HepG2 (cell line): ENCODE measurements at regions not wholly inside any gene's neighbourhood (a gene's known extent, or its start where the extent isn't known, plus 50 kb on each side); places are given as distances from the start of the nearest gene placed in this dataset.

Experiments
- ATAC-seq: fragments of 200-7000 bp; cut with Tn5 transposase; 3 replicates; pipeline ENCODE4 v1.9.1; 2020; ENCODE audit warnings: mild to moderate bottlenecking, moderate library complexity
- BruUV-seq: library from RNA; stranded (reverse); fragments of 400-500 nt; replicated peaks from 2 replicates; lab custom pipeline; 2021; lab: Mats Ljungman, UMichigan
- CTCF ChIA-PET: fragments of 300-600 bp; formaldehyde crosslinking; extraction: SDS; loops from one replicate; lab custom pipeline; 2021; ENCODE audit warnings: low total read pairs, inconsistent platforms, low intra/inter-chr PET ratio; lab: Yijun Ruan, JAX
- POLR2A ChIA-PET: fragments of 350-600 bp; sonication (Branson Sonifier 250); formaldehyde crosslinking; loops from one replicate; lab custom pipeline; 2020; ENCODE audit warnings: antibody characterized with exemption, inconsistent platforms; lab: Yijun Ruan, JAX
- DNase-seq: peaks from one replicate; pipeline ENCODE4 v3.0.0-alpha.2; 2015; ENCODE audit warnings: low spot score
- FAIRE-seq: peaks from 3 replicates; lab custom pipeline; 2011; peaks lifted over from hg19 to GRCh38; lab: Jason Lieb, UNC
- H2AFZ ChIP-seq: one replicate; pipeline ENCODE4 v1.6.1; 2011; ENCODE audit warnings: low read length, inconsistent platforms
- H3K27ac ChIP-seq: fragments of 300-600 bp; 3 replicates; pipeline ENCODE4 v1.8.0; 2011; ENCODE audit warnings: mixed run types, mild to moderate bottlenecking, mixed read lengths, low read length, inconsistent platforms; ENCODE audit not compliant: insufficient read depth; ENCODE audit errors: extremely low read length
- H3K27me3 ChIP-seq, 2 experiments: fragments of 200-600 bp in 1 of 2; 2 replicates in 1 of 2; 3 replicates in 1 of 2; pipeline versions ENCODE4 v1.6.0 to v1.8.0; 2011; ENCODE audit warnings: low read length in 2 of 2, mild to moderate bottlenecking in 2 of 2, moderate library complexity in 2 of 2, inconsistent platforms in 1 of 2; ENCODE audit not compliant: insufficient read depth in 2 of 2, control insufficient read depth in 1 of 2
- H3K36me3 ChIP-seq, 2 experiments: fragments of 200-600 bp in 1 of 2; replicated peaks in 1 of 2; 2 replicates in 1 of 2; 3 replicates in 1 of 2; pipeline versions ENCODE4 v1.5.1 to v1.8.0; 2011; ENCODE audit warnings: low read length in 2 of 2, inconsistent platforms in 1 of 2; ENCODE audit not compliant: insufficient read depth in 2 of 2, control insufficient read depth in 1 of 2
- H3K4me1 ChIP-seq: 2 replicates; pipeline ENCODE4 v1.5.1; 2012; ENCODE audit warnings: low read length, inconsistent platforms; ENCODE audit not compliant: insufficient read depth
- H3K4me2 ChIP-seq: 2 replicates; pipeline ENCODE4 v1.6.0; 2011; ENCODE audit warnings: low read depth, low read length, inconsistent platforms
- H3K4me3 ChIP-seq, 3 experiments: fragments of 200-600 bp in 1 of 3; sonication (generic), shearing (Covaris generic) in 1 of 3; replicated peaks in 1 of 3; 2 replicates each; pipeline ENCODE4 v1.5.1; 2011 to 2016; ENCODE audit warnings: low read length in 3 of 3, inconsistent platforms in 2 of 3, low read depth in 2 of 3, mild to moderate bottlenecking in 2 of 3, control low read depth in 1 of 3, mixed read lengths in 1 of 3; ENCODE audit not compliant: insufficient read depth in 1 of 3
- H3K79me2 ChIP-seq: one replicate; pipeline ENCODE4 v1.6.1; 2011; ENCODE audit warnings: low read length, inconsistent platforms; ENCODE audit not compliant: insufficient read depth
- H3K9ac ChIP-seq: 2 replicates; pipeline ENCODE4 v1.6.0; 2011; ENCODE audit warnings: mild to moderate bottlenecking, low read depth, low read length, inconsistent platforms; ENCODE audit not compliant: insufficient read depth
- H3K9me3 ChIP-seq: 2 replicates; pipeline ENCODE4 v1.5.1; 2012; ENCODE audit warnings: mild to moderate bottlenecking, low read length
- H4K20me1 ChIP-seq: 2 replicates; pipeline ENCODE4 v1.6.0; 2011; ENCODE audit warnings: inconsistent platforms, mild to moderate bottlenecking, low read length, moderate library complexity; ENCODE audit not compliant: insufficient read depth
- CENPX ChIP-seq: sonication (generic); formaldehyde crosslinking; IDR thresholded peaks from 2 replicates; pipeline ENCODE4 v1.9.0; 2021; ENCODE audit warnings: mild to moderate bottlenecking, missing genetic modification reagents, moderate library complexity
- FOXM1 ChIP-seq: sonication (generic); formaldehyde crosslinking; IDR thresholded peaks from 2 replicates; pipeline ENCODE4 v1.5.0; 2020; ENCODE audit warnings: missing genetic modification reagents
- HOXA7 ChIP-seq: sonication (generic); formaldehyde crosslinking; IDR thresholded peaks from 2 replicates; pipeline ENCODE4 v1.8.1; 2022; ENCODE audit warnings: mild to moderate bottlenecking, missing genetic modification reagents, moderate library complexity
- MTF1 ChIP-seq: sonication (generic); formaldehyde crosslinking; IDR thresholded peaks from 2 replicates; pipeline ENCODE4 v1.5.0; 2020; ENCODE audit warnings: missing genetic modification reagents
- NCOA5 ChIP-seq: sonication (generic); formaldehyde crosslinking; IDR thresholded peaks from 2 replicates; pipeline ENCODE4 v1.4.0; 2020; ENCODE audit warnings: missing genetic modification reagents
- NFIB ChIP-seq: sonication (generic); formaldehyde crosslinking; IDR thresholded peaks from 2 replicates; pipeline ENCODE4 v1.9.0; 2021; ENCODE audit warnings: missing genetic modification reagents, mild to moderate bottlenecking, borderline replicate concordance
- PRMT3 ChIP-seq: sonication (generic); formaldehyde crosslinking; IDR thresholded peaks from 2 replicates; pipeline ENCODE4 v1.8.1; 2022; ENCODE audit warnings: low read depth, mild to moderate bottlenecking, moderate library complexity, missing genetic modification reagents, borderline replicate concordance
- TAF1 ChIP-seq: sonication (generic); formaldehyde crosslinking; IDR thresholded peaks from 2 replicates; pipeline ENCODE4 v1.4.0; 2020; ENCODE audit warnings: missing genetic modification reagents
- THAP8 ChIP-seq: sonication (generic); formaldehyde crosslinking; IDR thresholded peaks from 2 replicates; pipeline ENCODE4 v1.5.1; 2020; ENCODE audit warnings: missing genetic modification reagents, mild to moderate bottlenecking, borderline replicate concordance
- ZBTB46 ChIP-seq: sonication (generic); formaldehyde crosslinking; IDR thresholded peaks from 2 replicates; pipeline ENCODE4 v1.4.0; 2020; ENCODE audit warnings: mild to moderate bottlenecking, missing genetic modification reagents, borderline replicate concordance
- ZBTB8A ChIP-seq: sonication (generic); formaldehyde crosslinking; IDR thresholded peaks from 2 replicates; pipeline ENCODE4 v1.4.0; 2020; ENCODE audit warnings: mild to moderate bottlenecking, low read depth, missing genetic modification reagents, borderline replicate concordance
- ZNF639 ChIP-seq: conservative IDR thresholded peaks from 2 replicates; pipeline ENCODE4 v1.6.1; 2018; ENCODE audit warnings: missing genetic modification reagents
- ZNF879 ChIP-seq: sonication (generic); formaldehyde crosslinking; IDR thresholded peaks from 2 replicates; pipeline ENCODE4 v1.8.1; 2023; ENCODE audit warnings: missing genetic modification reagents
- WGBS: methylation state at CpG from one replicate; pipeline ENCODE4 v1.1.6; 2017; ENCODE audit warnings: low lambda C conversion rate; 5-methylcytosine and 5-hydroxymethylcytosine counted together
- in situ Hi-C: cut with HindIII; loops from 2 replicates; pipeline ENCODE4 v1.10.0; 2017; ENCODE audit warnings: low pct_unique_long_range_greater_than_20kb; ENCODE audit not compliant: extremely low pct_ligation_motif_present
- intact Hi-C: fragments of 100-400 bp; cut with micrococcal nuclease; formaldehyde crosslinking; loops from one replicate; pipeline ENCODE4 v1.10.0; 2022; ENCODE audit not compliant: unreplicated experiment

GRCh38 chr9:89877051-89878002, 272.5 kb downstream of the GADD45G start:
- ATAC-seq: no peak

More at GRCh38 chr9:89877051-89878002, 272.5 kb downstream of the GADD45G start:
- Histone ChIP-seq H3K9me3 (no peaks in the 10 kb centered on the region), H3K79me2 (no peaks in the 10 kb centered on the region), H3K36me3 (no peaks in the 10 kb centered on the region), H3K9ac (no peak overlapping the region), H3K27ac (no peak overlapping the region), H4K20me1 (no peaks in the 10 kb centered on the region), H3K4me1 (no peaks in the 10 kb centered on the region), H2AFZ (no peak overlapping the region), H3K4me3 (no peak overlapping the region), H3K4me2 (no peak overlapping the region), H3K27me3 (0 out of 5 replicates have a peak, but pooled peaks cover 0 to 2% of the 10 kb centered on the region in 2 experiments)
- ChIA-PET POLR2A (no interaction called here), CTCF (no interaction called here)
- DNase-seq (no peak), FAIRE-seq (no peak)
- intact Hi-C loops (no loop called here), in situ Hi-C loops (no loop called here)
- no TSS peak for BruUV-seq
- WGBS: 26% methylated on average over 9 of the region's 18 CpGs
- TF ChIP-seq ZBTB46 (CRISPR knock-in tag): no peak
- no peak for TF ChIP-seq ZNF879
- no peak for TF ChIP-seq CENPX
- no peak for TF ChIP-seq ZNF639 (CRISPR knock-in tag)
- TF ChIP-seq HOXA7 (CRISPR knock-in tag): no peak
- no peak for TF ChIP-seq FOXM1 (CRISPR knock-in tag)
- no peak for TF ChIP-seq MTF1
- TF ChIP-seq THAP8 (CRISPR knock-in tag): no peak
- TF ChIP-seq TAF1 (CRISPR knock-in tag): no peak
- no peak for TF ChIP-seq ZBTB8A
- TF ChIP-seq PRMT3 (CRISPR knock-in tag): no peak
- no peak for TF ChIP-seq NFIB (CRISPR knock-in tag)
- TF ChIP-seq NCOA5 (CRISPR knock-in tag): no peak
